NCI-H510A (cell line): ENCODE measurements at regions not wholly inside any gene's neighbourhood (a gene's known extent, or its start where the extent isn't known, plus 50 kb on each side); places are given as distances from the start of the nearest gene placed in this dataset.

Experiments
- DNase-seq: peaks from one replicate; lab custom pipeline; 2025; lab: John Stamatoyannopoulos, UW

- no peak for DNase-seq
Measured at GRCh38 chr3:117887031-117887430, 1147.6 kb downstream of the IGSF11 start.

- DNase-seq, result no peak
Measured at GRCh38 chr3:117887901-117888300, 1146.7 kb downstream of the IGSF11 start.

GRCh38 chr3:117892431-117892841, 1142.2 kb downstream of the IGSF11 start:
- no peak for DNase-seq

- no peak for DNase-seq
Measured at GRCh38 chr3:117893001-117893400, 1141.6 kb downstream of the IGSF11 start.

- no peak for DNase-seq
Measured at GRCh38 chr3:117893638-117894037, 1141.0 kb downstream of the IGSF11 start.

- no peak for DNase-seq
Measured at GRCh38 chr3:117898722-117899522, 1135.7 kb downstream of the IGSF11 start.

GRCh38 chr3:117903226-117903625, 1131.4 kb downstream of the IGSF11 start:
- DNase-seq, result no peak

- no peak for DNase-seq
Measured at GRCh38 chr3:117910820-117911521, 1123.7 kb downstream of the IGSF11 start.

- no peak for DNase-seq
Measured at GRCh38 chr3:117912352-117912751, 1122.3 kb downstream of the IGSF11 start.

- DNase-seq, result no peak
Measured at GRCh38 chr3:117914540-117915100, 1120.0 kb downstream of the IGSF11 start.

- no peak for DNase-seq
Measured at GRCh38 chr3:117916839-117917238, 1117.8 kb downstream of the IGSF11 start.

GRCh38 chr3:117919621-117920020, 1115.0 kb downstream of the IGSF11 start:
- no peak for DNase-seq

GRCh38 chr3:117920253-117920898, 1114.3 kb downstream of the IGSF11 start:
- no peak for DNase-seq

- DNase-seq, result no peak
Measured at GRCh38 chr3:117921411-117921810, 1113.2 kb downstream of the IGSF11 start.

GRCh38 chr3:117922039-117922438, 1112.6 kb downstream of the IGSF11 start:
- DNase-seq, result no peak

- no peak for DNase-seq
Measured at GRCh38 chr3:117926819-117927218, 1107.8 kb downstream of the IGSF11 start.

GRCh38 chr3:117927825-117928224, 1106.8 kb downstream of the IGSF11 start:
- no peak for DNase-seq

GRCh38 chr3:117928836-117929235, 1105.8 kb downstream of the IGSF11 start:
- DNase-seq, result no peak

- no peak for DNase-seq
Measured at GRCh38 chr3:117932441-117932840, 1102.2 kb downstream of the IGSF11 start.

- no peak for DNase-seq
Measured at GRCh38 chr3:117936159-117936558, 1098.5 kb downstream of the IGSF11 start.

GRCh38 chr3:117938974-117939373, 1095.7 kb downstream of the IGSF11 start:
- no peak for DNase-seq

- DNase-seq, result no peak
Measured at GRCh38 chr3:117939425-117940027, 1095.1 kb downstream of the IGSF11 start.
